ENCODE measurements at regions not wholly inside any gene's neighbourhood (a gene's known extent, or its start where the extent isn't known, plus 50 kb on each side); places are given as distances from the start of the nearest gene placed in this dataset.

- TF ChIP-seq MNT (IDR thresholded peaks at IDR 0.05) (no peak), MBD4 (IDR thresholded peaks at IDR 0.05; ENCODE audit: borderline replicate concordance, low read length) (no peak), ZNF337 (CRISPR knock-in tag; IDR thresholded peaks at IDR 0.05; ENCODE audit: borderline replicate concordance, low read depth) (no peak), ZNF451 (CRISPR knock-in tag; IDR thresholded peaks at IDR 0.05) (no peak), ZNF580 (CRISPR knock-in tag; IDR thresholded peaks at IDR 0.05; ENCODE audit: borderline replicate concordance, low read depth) (no peak), ZNF556 (CRISPR knock-in tag; IDR thresholded peaks at IDR 0.05; ENCODE audit: borderline replicate concordance) (peak; percentile 61; the same call in 1 of the 2 replicates), HOXA3 (CRISPR knock-in tag; IDR thresholded peaks at IDR 0.05) (no peak), HNF1A (IDR thresholded peaks at IDR 0.05; ENCODE audit: low read depth) (no peak), HNF1A (CRISPR knock-in tag; IDR thresholded peaks at IDR 0.05; ENCODE audit: borderline replicate concordance) (peak; percentile 61; the same call in 1 of the 2 replicates), PATZ1 (CRISPR knock-in tag; IDR thresholded peaks at IDR 0.05) (peak; percentile 67), ZHX2 (IDR thresholded peaks at IDR 0.05; ENCODE audit: low read depth) (no peak), ZHX2 (CRISPR knock-in tag; IDR thresholded peaks at IDR 0.05; ENCODE audit: borderline replicate concordance) (no peak), TGIF2 (CRISPR knock-in tag; IDR thresholded peaks at IDR 0.05) (no peak), ASH2L (IDR thresholded peaks at IDR 0.05; ENCODE audit: insufficient read length, low read depth, low read length) (no peak), ZNF354B (CRISPR knock-in tag; IDR thresholded peaks at IDR 0.05) (no peak)
These were observed 161.2 kb downstream of the DAD1 start (continued) for GRCh38 chr14:22427771-22428231.

Data from HepG2 (cell line).